Caco-2 (cell line): ENCODE measurements at regions not wholly inside any gene's neighbourhood (a gene's known extent, or its start where the extent isn't known, plus 50 kb on each side); places are given as distances from the start of the nearest gene placed in this dataset.

Experiments used
- BruUV-seq: library from RNA; stranded (reverse); fragments of 400-500 nt; replicated peaks from 2 replicates; lab custom pipeline; 2021; lab: Mats Ljungman, UMichigan
- CTCF ChIA-PET: fragments of 300-600 bp; sonication (Branson Sonifier 250); formaldehyde crosslinking; loops from one replicate; lab custom pipeline; 2022; ENCODE audit warnings: antibody characterized with exemption; lab: Charles Lee
- POLR2A ChIA-PET: fragments of 300-600 bp; sonication (Branson Sonifier 250); formaldehyde crosslinking; loops from one replicate; lab custom pipeline; 2022; ENCODE audit warnings: antibody characterized with exemption; lab: Charles Lee
- DNase-seq, 2 experiments: peaks; one replicate each; pipeline versions ENCODE4 v3.0.0 to v3.0.0-alpha.2; 2020 to 2022
- H3K27me3 ChIP-seq: replicated peaks from 2 replicates; pipeline ENCODE4 v1.6.0; 2011; ENCODE audit warnings: low read length; ENCODE audit not compliant: control insufficient read depth, insufficient read depth
- H3K36me3 ChIP-seq: 2 replicates; pipeline ENCODE4 v1.5.1; 2011; ENCODE audit warnings: low read length; ENCODE audit not compliant: control insufficient read depth, insufficient read depth
- H3K4me1 ChIP-seq: fragments of 250-450 bp; sonication (Bioruptor Pico); 2 replicates; pipeline ENCODE4 v1.5.1; 2020; ENCODE audit warnings: mild to moderate bottlenecking
- H3K4me3 ChIP-seq: 2 replicates; pipeline ENCODE4 v1.5.1; 2011; ENCODE audit warnings: low read depth, mild to moderate bottlenecking, control low read depth, low read length
- H3K9me3 ChIP-seq: fragments of 250-450 bp; sonication (Bioruptor Pico); 2 replicates; pipeline ENCODE4 v1.5.1; 2020; ENCODE audit warnings: mild to moderate bottlenecking, moderate library complexity
- H3K27ac Mint-ChIP-seq: one replicate; pipeline ENCODE4 v1.8.0; 2022; ENCODE audit warnings: mixed read lengths; ENCODE audit not compliant: unreplicated experiment
- H3K27me3 Mint-ChIP-seq: one replicate; pipeline ENCODE4 v1.8.0; 2022; ENCODE audit warnings: mixed read lengths; ENCODE audit not compliant: insufficient read depth, unreplicated experiment
- H3K36me3 Mint-ChIP-seq: one replicate; pipeline ENCODE4 v1.8.0; 2022; ENCODE audit warnings: mild to moderate bottlenecking, mixed read lengths; ENCODE audit not compliant: insufficient read depth, unreplicated experiment
- H3K4me1 Mint-ChIP-seq: one replicate; pipeline ENCODE4 v1.8.0; 2022; ENCODE audit warnings: low read depth, mixed read lengths; ENCODE audit not compliant: unreplicated experiment
- H3K4me3 Mint-ChIP-seq: one replicate; pipeline ENCODE4 v1.8.0; 2022; ENCODE audit warnings: mild to moderate bottlenecking, moderate library complexity, mixed read lengths; ENCODE audit not compliant: unreplicated experiment
- H3K9me3 Mint-ChIP-seq: one replicate; pipeline ENCODE4 v1.8.0; 2022; ENCODE audit warnings: mixed read lengths; ENCODE audit not compliant: unreplicated experiment
- CTCF ChIP-seq, 2 experiments: fragments of 200-600 bp in 1 of 2; IDR thresholded peaks; 1 replicate in 1 of 2; 2 replicates in 1 of 2; pipeline versions ENCODE4 v1.5.1 to v1.8.0; 2011 to 2022; ENCODE audit warnings: antibody characterized with exemption in 1 of 2, control low read depth in 1 of 2, inconsistent platforms in 1 of 2, low read depth in 1 of 2, low read length in 1 of 2, mild to moderate bottlenecking in 1 of 2, moderate library complexity in 1 of 2; ENCODE audit not compliant: insufficient read depth in 1 of 2, severe bottlenecking in 1 of 2, unreplicated experiment in 1 of 2
- intact Hi-C: fragments of 100-400 bp; cut with micrococcal nuclease; formaldehyde crosslinking; loops from one replicate; pipeline ENCODE4 v1.10.0; 2022; ENCODE audit not compliant: unreplicated experiment

- no peak for TF ChIP-seq CTCF (IDR thresholded peaks at IDR 0.05; ENCODE audit: insufficient read depth in 1 of 2, low read depth in 1 of 2, low read length in 1 of 2, severe bottlenecking in 1 of 2, unreplicated experiment in 1 of 2)
- H3K27me3 Mint-ChIP-seq, result no peaks in the 10 kb centered on the region
- ChIA-PET CTCF (no interaction called here), POLR2A (no interaction called here)
- no peaks in the 10 kb centered on the region for H3K27me3 ChIP-seq
- H3K4me3 ChIP-seq, result no peak overlapping the region
- intact Hi-C loops, result no loop called here
- no peaks in the 10 kb centered on the region for H3K9me3 Mint-ChIP-seq
- BruUV-seq, result no TSS peak
- H3K4me3 Mint-ChIP-seq, result no peak overlapping the region
- H3K27ac Mint-ChIP-seq, result no peak overlapping the region
- no peaks in the 10 kb centered on the region for H3K36me3 Mint-ChIP-seq
- no peaks in the 10 kb centered on the region for H3K4me1 Mint-ChIP-seq
- no peaks in the 10 kb centered on the region for H3K36me3 ChIP-seq
- no peaks in the 10 kb centered on the region for H3K4me1 ChIP-seq
- no peak for DNase-seq
- no peaks in the 10 kb centered on the region for H3K9me3 ChIP-seq
These were observed 160.1 kb downstream of the TMA16 start for GRCh38 chr4:163654621-163655020.

- no peak for TF ChIP-seq CTCF (IDR thresholded peaks at IDR 0.05; ENCODE audit: insufficient read depth in 1 of 2, low read depth in 1 of 2, low read length in 1 of 2, severe bottlenecking in 1 of 2, unreplicated experiment in 1 of 2)
- Histone ChIP-seq H3K27me3 (no peaks in the 10 kb centered on the region), H3K4me3 (no peak overlapping the region), H3K36me3 (no peaks in the 10 kb centered on the region), H3K9me3 (no peaks in the 10 kb centered on the region), H3K4me1 (no peaks in the 10 kb centered on the region)
- no TSS peak for BruUV-seq
- H3K4me3 Mint-ChIP-seq, result no peak overlapping the region
- no peaks in the 10 kb centered on the region for H3K36me3 Mint-ChIP-seq
- no peaks in the 10 kb centered on the region for H3K9me3 Mint-ChIP-seq
- ChIA-PET POLR2A (no interaction called here), CTCF (no interaction called here)
- H3K4me1 Mint-ChIP-seq, result no peaks in the 10 kb centered on the region
- no peak for DNase-seq
- intact Hi-C loops, result loop anchor here (5.0 kb wide), 1 partner anchor 38 kb away; no protein-coding TSS in a partner anchor
- H3K27ac Mint-ChIP-seq, result no peak overlapping the region
- peaks cover 4% of the 10 kb centered on the region for H3K27me3 Mint-ChIP-seq
These were observed 166.1 kb downstream of the TMA16 start for GRCh38 chr4:163660636-163661035.

GRCh38 chr4:163662768-163663167 is 168.3 kb downstream of the TMA16 start:
- TF ChIP-seq CTCF (IDR thresholded peaks at IDR 0.05; ENCODE audit: insufficient read depth in 1 of 2, low read depth in 1 of 2, low read length in 1 of 2, severe bottlenecking in 1 of 2, unreplicated experiment in 1 of 2), result no peak
- Mint-ChIP-seq H3K9me3 (no peaks in the 10 kb centered on the region), H3K27ac (no peak overlapping the region), H3K4me3 (no peak overlapping the region), H3K27me3 (peaks cover 4% of the 10 kb centered on the region), H3K4me1 (no peaks in the 10 kb centered on the region), H3K36me3 (no peaks in the 10 kb centered on the region)
- intact Hi-C loops, result loop anchor here (5.0 kb wide), 1 partner anchor 40 kb away; no protein-coding TSS in a partner anchor
- CTCF ChIA-PET, result no interaction called here
- BruUV-seq, result no TSS peak
- Histone ChIP-seq H3K36me3 (no peaks in the 10 kb centered on the region), H3K27me3 (no peaks in the 10 kb centered on the region), H3K4me3 (no peak overlapping the region), H3K4me1 (no peaks in the 10 kb centered on the region), H3K9me3 (no peaks in the 10 kb centered on the region)
- DNase-seq, result no peak
- POLR2A ChIA-PET, result no interaction called here
